Liver (tissue), 8 donors: ENCODE measurements at regions not wholly inside any gene's neighbourhood (a gene's known extent, or its start where the extent isn't known, plus 50 kb on each side); places are given as distances from the start of the nearest gene placed in this dataset.

Experiments used
- DNase-seq: peaks from one replicate; pipeline ENCODE4 v3.0.0-alpha.2; 2017; ENCODE audit warnings: low spot score
- H3K27ac ChIP-seq, 2 donors: one replicate each; pipeline ENCODE4 v1.7.0; 2013; ENCODE audit warnings: inconsistent platforms in 2 of 2, low read length in 2 of 2, control low read depth in 1 of 2, low read depth in 1 of 2, mild to moderate bottlenecking in 1 of 2
- H3K27me3 ChIP-seq, 4 donors: one replicate each; pipeline versions ENCODE4 v1.6.1 to v1.7.0; 2013; ENCODE audit warnings: low read length in 3 of 4, inconsistent platforms in 1 of 4, mild to moderate bottlenecking in 1 of 4, moderate library complexity in 1 of 4; ENCODE audit not compliant: control insufficient read depth in 4 of 4, insufficient read depth in 4 of 4
- H3K36me3 ChIP-seq, 4 donors: one replicate each; pipeline versions ENCODE4 v1.6.1 to v1.7.0; 2013; ENCODE audit warnings: low read length in 3 of 4, mild to moderate bottlenecking in 3 of 4, low read depth in 1 of 4, moderate library complexity in 1 of 4; ENCODE audit not compliant: control insufficient read depth in 4 of 4, insufficient read depth in 3 of 4
- H3K4me1 ChIP-seq, 4 donors: one replicate each; pipeline versions ENCODE4 v1.6.1 to v1.7.0; 2013; ENCODE audit warnings: low read length in 3 of 4, mild to moderate bottlenecking in 3 of 4, moderate library complexity in 1 of 4; ENCODE audit not compliant: control insufficient read depth in 4 of 4, insufficient read depth in 4 of 4
- H3K4me3 ChIP-seq, 3 donors: one replicate each; pipeline versions ENCODE4 v1.6.1 to v1.7.0; 2013; ENCODE audit warnings: low read length in 3 of 3, control low read depth in 1 of 3, low read depth in 1 of 3, mild to moderate bottlenecking in 1 of 3
- H3K9ac ChIP-seq, 2 donors: one replicate each; pipeline ENCODE4 v1.7.0; 2013; ENCODE audit warnings: low read length in 2 of 2, mild to moderate bottlenecking in 2 of 2, moderate library complexity in 2 of 2, control low read depth in 1 of 2, low read depth in 1 of 2
- H3K9me3 ChIP-seq, 4 donors: one replicate each; pipeline versions ENCODE4 v1.6.1 to v1.7.0; 2013; ENCODE audit warnings: low read length in 3 of 4; ENCODE audit not compliant: control insufficient read depth in 4 of 4
- CTCF ChIP-seq: fragments of 150-350 bp; IDR thresholded peaks from 2 replicates; pipeline ENCODE4 v1.5.1; 2017; ENCODE audit warnings: improper control_type of control experiment, low read depth, low read length; ENCODE audit not compliant: missing input control
- FOXA2 ChIP-seq: IDR thresholded peaks from 2 replicates; pipeline ENCODE4 v1.6.1; 2016; ENCODE audit warnings: antibody characterized with exemption
- GABPA ChIP-seq, 2 donors: IDR thresholded peaks in 1 of 2; conservative IDR thresholded peaks in 1 of 2; 2 replicates each; pipeline ENCODE4 v1.6.1; 2016; ENCODE audit warnings: antibody characterized with exemption in 2 of 2, mild to moderate bottlenecking in 1 of 2, moderate library complexity in 1 of 2
- HNF4A ChIP-seq, 2 donors: conservative IDR thresholded peaks; 2 replicates each; pipeline ENCODE4 v1.6.1; 2016; ENCODE audit warnings: antibody characterized with exemption in 2 of 2, mild to moderate bottlenecking in 2 of 2
- HNF4G ChIP-seq: IDR thresholded peaks from 2 replicates; pipeline ENCODE4 v1.6.1; 2016; ENCODE audit warnings: antibody characterized with exemption
- MAX ChIP-seq: IDR thresholded peaks from 2 replicates; pipeline ENCODE4 v1.6.1; 2016; ENCODE audit warnings: antibody characterized with exemption
- NR2F2 ChIP-seq: IDR thresholded peaks from 2 replicates; pipeline ENCODE4 v1.6.1; 2016; ENCODE audit warnings: antibody characterized with exemption
- RAD21 ChIP-seq, 2 donors: IDR thresholded peaks; 2 replicates each; pipeline ENCODE4 v1.6.1; 2016; ENCODE audit warnings: antibody characterized with exemption in 2 of 2, mild to moderate bottlenecking in 2 of 2
- REST ChIP-seq: IDR thresholded peaks from 2 replicates; pipeline ENCODE4 v1.6.1; 2016; ENCODE audit warnings: antibody characterized with exemption, mild to moderate bottlenecking
- RXRA ChIP-seq, 2 donors: IDR thresholded peaks; 2 replicates each; pipeline ENCODE4 v1.6.1; 2017 to 2018; ENCODE audit warnings: antibody characterized with exemption in 2 of 2, mild to moderate bottlenecking in 1 of 2
- SP1 ChIP-seq: IDR thresholded peaks from 2 replicates; pipeline ENCODE4 v1.6.1; 2018; ENCODE audit warnings: antibody characterized with exemption, mild to moderate bottlenecking
- TAF1 ChIP-seq: conservative IDR thresholded peaks from 2 replicates; pipeline ENCODE4 v1.6.1; 2016; ENCODE audit warnings: antibody characterized with exemption, mild to moderate bottlenecking
- WGBS: extraction: QIAGEN DNeasy Blood & Tissue Kit; methylation state at CpG from one replicate; pipeline ENCODE4 v1.1.7; 2013; 5-methylcytosine and 5-hydroxymethylcytosine counted together
- donor health status: healthy.
- donor health status: healthy.
- donor health status: healthy.
- donor health status: healthy.
- donor health status: healthy.

GRCh38 chr9:12882430-12882829 is 107.6 kb downstream of the LURAP1L start (continued):
- no peak for TF ChIP-seq REST
- TF ChIP-seq TAF1, result no peak
- TF ChIP-seq NR2F2, result no peak
- no peak for TF ChIP-seq RAD21 (IDR thresholded peaks at IDR 0.05)
- no peak for TF ChIP-seq HNF4A (conservative IDR thresholded peaks at IDR 0.05)
- no peak for TF ChIP-seq RXRA (IDR thresholded peaks at IDR 0.05)

- H3K9me3 ChIP-seq, result no peaks in the 10 kb centered on the region
- H3K27ac ChIP-seq, result no peak overlapping the region
- no peak overlapping the region for H3K9ac ChIP-seq
- TF ChIP-seq FOXA2, result no peak
- peak in 1 of 2 donors; percentile 20 for TF ChIP-seq HNF4A (conservative IDR thresholded peaks at IDR 0.05)
- no peak for TF ChIP-seq SP1
- TF ChIP-seq CTCF, result peak; percentile 47
- no peak for TF ChIP-seq TAF1
- peak; percentile 38 for TF ChIP-seq NR2F2
- no peak for TF ChIP-seq REST
- TF ChIP-seq RAD21 (IDR thresholded peaks at IDR 0.05), result peak; percentile 90 to 92
- no peak for TF ChIP-seq MAX
- no peak for TF ChIP-seq GABPA (IDR thresholded peaks at IDR 0.05 in 1 of 2, conservative IDR thresholded peaks at IDR 0.05 in 1 of 2)
- no peak for TF ChIP-seq HNF4G
- DNase-seq, result no peak
- H3K27me3 ChIP-seq, result no peaks in the 10 kb centered on the region
- WGBS, result 60% methylated on average over 4 of the region's 4 CpGs
- H3K4me3 ChIP-seq, result no peak overlapping the region
- no peaks in the 10 kb centered on the region for H3K36me3 ChIP-seq
- H3K4me1 ChIP-seq, result peaks cover 0 to 2% (median 0%) of the 10 kb centered on the region in 4 donors
Observed at GRCh38 chr9:12884736-12885395, 110.0 kb downstream of the LURAP1L start.
